Esophagus muscularis mucosa (tissue), 4 donors: ENCODE measurements at regions not wholly inside any gene's neighbourhood (a gene's known extent, or its start where the extent isn't known, plus 50 kb on each side); places are given as distances from the start of the nearest gene placed in this dataset.

Source experiments
- DNase-seq: peaks from one replicate; pipeline ENCODE4 v3.0.0-alpha.2; 2017; ENCODE audit errors: extremely low spot score
- H3K27ac ChIP-seq, 4 donors: fragments of 200-600 bp; sonication (generic); replicated peaks in 1 of 4; 1 replicate in 3 of 4; 2 replicates in 1 of 4; pipeline ENCODE4 v1.5.1; 2016 to 2019; ENCODE audit warnings: mild to moderate bottlenecking in 1 of 4
- H3K27me3 ChIP-seq, 4 donors: fragments of 200-600 bp; sonication (generic); one replicate each; pipeline versions ENCODE4 v1.5.1 to v1.6.0; 2016 to 2019
- H3K36me3 ChIP-seq, 4 donors: fragments of 200-600 bp; sonication (generic); one replicate each; pipeline ENCODE4 v1.5.1; 2016 to 2019
- H3K4me1 ChIP-seq, 4 donors: fragments of 200-600 bp; sonication (generic); one replicate each; pipeline ENCODE4 v1.5.1; 2016 to 2019
- H3K4me3 ChIP-seq, 4 donors: fragments of 200-600 bp; sonication (generic); 1 replicate in 2 of 4; 2 replicates in 2 of 4; pipeline ENCODE4 v1.5.1; 2016 to 2019; ENCODE audit warnings: mild to moderate bottlenecking in 4 of 4, moderate library complexity in 1 of 4
- H3K9me3 ChIP-seq, 4 donors: fragments of 200-600 bp; sonication (generic); 1 replicate in 3 of 4; 2 replicates in 1 of 4; pipeline ENCODE4 v1.5.1; 2016 to 2019
- EP300 ChIP-seq: sonication (generic); formaldehyde crosslinking; IDR thresholded peaks from one replicate; pipeline ENCODE4 v1.6.1; 2017; ENCODE audit warnings: antibody characterized with exemption
- POLR2A ChIP-seq: fragments of 450-650 bp; IDR thresholded peaks from one replicate; pipeline ENCODE4 v1.6.1; 2017; ENCODE audit warnings: antibody characterized with exemption, moderate library complexity, mild to moderate bottlenecking, low read depth
- POLR2AphosphoS5 ChIP-seq, 2 donors: sonication (generic); formaldehyde crosslinking; IDR thresholded peaks; one replicate each; pipeline ENCODE4 v1.6.1; 2017; ENCODE audit warnings: antibody characterized with exemption in 2 of 2
- WGBS: methylation state at CpG from one replicate; pipeline ENCODE4 v1.1.5; 2018; 5-methylcytosine and 5-hydroxymethylcytosine counted together
- intact Hi-C: fragments of 100-400 bp; cut with DNase I; formaldehyde crosslinking; loops from one replicate; pipeline ENCODE4 v1.15.1; 2023
- TF ChIP-seq, protein P1 (sequence below), 3 experiments: fragments of 200-600 bp in 2 of 3; fragments of 450-650 bp in 1 of 3; sonication (generic) in 2 of 3; IDR thresholded peaks; one replicate each; pipeline ENCODE4 v1.5.1; 2017 to 2019; ENCODE audit warnings: antibody characterized with exemption in 3 of 3, mild to moderate bottlenecking in 2 of 3, moderate library complexity in 1 of 3

GRCh38 chr11:82384308-82384707, 349.4 kb downstream of the FAM181B start:
- Histone ChIP-seq H3K27me3 (no peaks in the 10 kb centered on the region), H3K36me3 (no peaks in the 10 kb centered on the region), H3K4me1 (no peaks in the 10 kb centered on the region), H3K4me3 (no peak overlapping the region), H3K9me3 (no peaks in the 10 kb centered on the region), H3K27ac (no peak overlapping the region)
- TF ChIP-seq POLR2A (no peak), POLR2AphosphoS5 (IDR thresholded peaks at IDR 0.05) (no peak), EP300 (no peak)
- TF ChIP-seq, protein P1, sequence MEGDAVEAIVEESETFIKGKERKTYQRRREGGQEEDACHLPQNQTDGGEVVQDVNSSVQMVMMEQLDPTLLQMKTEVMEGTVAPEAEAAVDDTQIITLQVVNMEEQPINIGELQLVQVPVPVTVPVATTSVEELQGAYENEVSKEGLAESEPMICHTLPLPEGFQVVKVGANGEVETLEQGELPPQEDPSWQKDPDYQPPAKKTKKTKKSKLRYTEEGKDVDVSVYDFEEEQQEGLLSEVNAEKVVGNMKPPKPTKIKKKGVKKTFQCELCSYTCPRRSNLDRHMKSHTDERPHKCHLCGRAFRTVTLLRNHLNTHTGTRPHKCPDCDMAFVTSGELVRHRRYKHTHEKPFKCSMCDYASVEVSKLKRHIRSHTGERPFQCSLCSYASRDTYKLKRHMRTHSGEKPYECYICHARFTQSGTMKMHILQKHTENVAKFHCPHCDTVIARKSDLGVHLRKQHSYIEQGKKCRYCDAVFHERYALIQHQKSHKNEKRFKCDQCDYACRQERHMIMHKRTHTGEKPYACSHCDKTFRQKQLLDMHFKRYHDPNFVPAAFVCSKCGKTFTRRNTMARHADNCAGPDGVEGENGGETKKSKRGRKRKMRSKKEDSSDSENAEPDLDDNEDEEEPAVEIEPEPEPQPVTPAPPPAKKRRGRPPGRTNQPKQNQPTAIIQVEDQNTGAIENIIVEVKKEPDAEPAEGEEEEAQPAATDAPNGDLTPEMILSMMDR (IDR thresholded peaks at IDR 0.05), result no peak
- intact Hi-C loops, result no loop called here
- no peak for DNase-seq
- WGBS, result 50% methylated on average over 1 of the region's 1 CpG

- Histone ChIP-seq H3K27me3 (no peaks in the 10 kb centered on the region), H3K4me3 (no peak overlapping the region), H3K27ac (no peak overlapping the region), H3K36me3 (no peaks in the 10 kb centered on the region), H3K9me3 (no peaks in the 10 kb centered on the region), H3K4me1 (no peaks in the 10 kb centered on the region)
- intact Hi-C loops, result no loop called here
- no peak for TF ChIP-seq EP300
- no peak for TF ChIP-seq POLR2AphosphoS5 (IDR thresholded peaks at IDR 0.05)
- TF ChIP-seq, protein P1 (IDR thresholded peaks at IDR 0.05), result no peak
- TF ChIP-seq POLR2A, result no peak
- DNase-seq, result no peak
- WGBS, result 88% methylated on average over 4 of the region's 4 CpGs
Measured at GRCh38 chr11:82373781-82374542, 359.7 kb downstream of the FAM181B start.

GRCh38 chr11:82365351-82365750, 368.3 kb downstream of the FAM181B start:
- Histone ChIP-seq H3K4me3 (no peak overlapping the region), H3K27me3 (no peaks in the 10 kb centered on the region), H3K36me3 (no peaks in the 10 kb centered on the region), H3K27ac (no peak overlapping the region), H3K4me1 (no peaks in the 10 kb centered on the region), H3K9me3 (no peaks in the 10 kb centered on the region)
- no peak for TF ChIP-seq POLR2AphosphoS5 (IDR thresholded peaks at IDR 0.05)
- TF ChIP-seq POLR2A, result no peak
- no peak for TF ChIP-seq EP300
- TF ChIP-seq, protein P1 (IDR thresholded peaks at IDR 0.05), result no peak
- intact Hi-C loops, result no loop called here
- no peak for DNase-seq
- WGBS, result 88% methylated on average over 2 of the region's 2 CpGs

DNA sequence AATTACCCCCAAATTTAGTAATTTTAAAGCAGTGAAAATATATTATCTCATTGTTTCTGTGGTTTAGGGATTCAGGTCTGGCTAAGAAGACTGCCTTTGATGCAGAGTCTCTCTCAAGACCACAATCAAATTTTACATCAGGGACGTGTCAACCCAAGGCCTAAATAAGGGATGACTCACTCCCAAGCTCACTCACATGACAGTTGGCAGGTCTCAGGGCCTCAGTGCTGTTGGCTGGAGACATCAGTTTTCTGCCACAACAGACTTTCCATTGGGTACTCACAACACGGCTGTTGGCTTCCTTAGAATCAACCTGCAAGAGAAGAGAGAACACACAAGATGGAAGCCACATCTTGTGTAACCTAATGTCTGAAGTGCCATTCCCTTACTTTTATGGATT, 377.3 kb downstream of the FAM181B start:
- TF ChIP-seq EP300 (no peak), POLR2A (no peak), POLR2AphosphoS5 (IDR thresholded peaks at IDR 0.05) (no peak)
- TF ChIP-seq, protein P1 (IDR thresholded peaks at IDR 0.05), result no peak
- intact Hi-C loops, result no loop called here
- Histone ChIP-seq H3K27ac (no peak overlapping the region), H3K4me3 (no peak overlapping the region), H3K9me3 (peaks cover 0 to 5% (median 0%) of the 10 kb centered on the region in 4 donors), H3K27me3 (no peaks in the 10 kb centered on the region), H3K4me1 (no peaks in the 10 kb centered on the region), H3K36me3 (no peaks in the 10 kb centered on the region)
- WGBS, result 60% methylated on average over 2 of the region's 2 CpGs
- no peak for DNase-seq
